ENCODE measurements at regions not wholly inside any gene's neighbourhood (a gene's known extent, or its start where the extent isn't known, plus 50 kb on each side); places are given as distances from the start of the nearest gene placed in this dataset.

DNA sequence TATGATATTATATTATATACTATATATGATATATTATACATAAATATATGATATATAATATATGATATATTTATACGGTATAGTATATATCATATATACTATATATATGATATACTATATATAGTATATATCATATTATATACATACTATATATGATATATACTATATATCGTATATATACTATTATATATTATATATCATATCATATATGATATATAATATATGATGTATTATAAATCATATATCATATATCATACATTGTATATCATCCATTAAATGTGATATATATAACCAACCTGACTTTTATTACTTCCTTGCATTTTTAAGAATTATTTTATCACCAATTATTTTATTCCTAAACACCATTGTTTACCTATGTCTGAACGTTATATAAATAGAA, 146.6 kb upstream of the PRSS16 start:
- Histone ChIP-seq H2BK5ac (ENCODE audit: low read depth, low read length, poor library complexity, severe bottlenecking) (no peak overlapping the region), H2BK120ac (ENCODE audit: low read depth, low read length) (no peak overlapping the region), H3K4me2 (ENCODE audit: low read depth, low read length) (no peak overlapping the region), H4K8ac (ENCODE audit: low read depth in 2 of 2, low read length in 2 of 2) (no peak overlapping the region), H2AFZ (replicated peaks; ENCODE audit: low read length, poor library complexity) (no peak overlapping the region), H3K36me3 (ENCODE audit: control insufficient read depth, insufficient read depth, low read length) (no peaks in the 10 kb centered on the region), H3K27me3 (ENCODE audit: control insufficient read depth, insufficient read depth, low read length) (no peaks in the 10 kb centered on the region), H3K4me3 (ENCODE audit: insufficient read depth, low read depth, low read length) (no peak overlapping the region), H4K5ac (ENCODE audit: low read depth, low read length) (no peak overlapping the region), H3K9me1 (ENCODE audit: insufficient read depth, low read length) (no peaks in the 10 kb centered on the region), H4K20me1 (ENCODE audit: insufficient read depth, low read length) (no peaks in the 10 kb centered on the region), H2AK5ac (ENCODE audit: low read depth, low read length) (no peak overlapping the region), H3K4ac (ENCODE audit: low read depth, low read length) (no peak overlapping the region), H3K27ac (ENCODE audit: insufficient read depth, low read length) (no peak overlapping the region), H3K9ac (ENCODE audit: low read depth, low read length) (no peak overlapping the region), H4K91ac (ENCODE audit: insufficient read depth, low read depth, low read length) (no peak overlapping the region), H3K9me3 (ENCODE audit: control insufficient read depth, insufficient read depth, low read length) (no peaks in the 10 kb centered on the region), H3K14ac (replicated peaks; ENCODE audit: low read depth, low read length) (no peak overlapping the region), H2BK15ac (ENCODE audit: low read depth, low read length) (no peak overlapping the region), H3K79me1 (ENCODE audit: low read depth in 1 of 2, low read length in 2 of 2) (no peaks in the 10 kb centered on the region), H3K23ac (ENCODE audit: low read depth, low read length) (no peak overlapping the region), H2AK9ac (replicated peaks; ENCODE audit: low read depth, low read length, poor library complexity) (no peak overlapping the region), H3K4me1 (ENCODE audit: control insufficient read depth, insufficient read depth, low read length) (no peaks in the 10 kb centered on the region), H3K18ac (ENCODE audit: low read depth, low read length) (no peak overlapping the region), H2BK20ac (ENCODE audit: low read depth, low read length) (no peak overlapping the region), H3K56ac (ENCODE audit: extremely low read depth, insufficient read depth, low read length) (no peak overlapping the region)
- BruUV-seq (replicated peaks), result no TSS peak
- DNase-seq (no peak), ATAC-seq (ENCODE audit: low read depth) (no peak)
- POLR2A ChIA-PET (ENCODE audit: unreplicated experiment), result no interaction called here
- TF ChIP-seq RAD21 (IDR thresholded peaks at IDR 0.05; ENCODE audit: low read length) (no peak), POLR2A (IDR thresholded peaks at IDR 0.05; ENCODE audit: low read depth, low read length) (no peak), CEBPB (IDR thresholded peaks at IDR 0.05; ENCODE audit: low read depth, low read length) (no peak), NFE2L2 (IDR thresholded peaks at IDR 0.05; ENCODE audit: low read depth, low read length) (no peak), SMC3 (IDR thresholded peaks at IDR 0.05; ENCODE audit: low read depth, low read length) (no peak)
- intact Hi-C loops (cut with micrococcal nuclease), result no loop called here
- CTCF ChIA-PET, result no interaction called here
- dilution Hi-C loops (cut with HindIII; ENCODE audit: low sequenced_read_pairs, unreplicated experiment), result no loop called here
- WGBS, 2 experiments (ENCODE audit: extremely low coverage in 2 of 2, insufficient read length in 1 of 2), result no CpG with 5 or more reads among the region's 3 CpGs
- in situ Hi-C loops (cut with MboI; ENCODE audit: low sequenced_read_pairs), result no loop called here

Measured in IMR-90 (cell line).